ENCODE measurements at regions not wholly inside any gene's neighbourhood (a gene's known extent, or its start where the extent isn't known, plus 50 kb on each side); places are given as distances from the start of the nearest gene placed in this dataset.
"Not testable (repeated sequence)": the region's sequence is repeated elsewhere in the genome, so short reads cannot be mapped to it uniquely, and the experiment has no call there.

DNA sequence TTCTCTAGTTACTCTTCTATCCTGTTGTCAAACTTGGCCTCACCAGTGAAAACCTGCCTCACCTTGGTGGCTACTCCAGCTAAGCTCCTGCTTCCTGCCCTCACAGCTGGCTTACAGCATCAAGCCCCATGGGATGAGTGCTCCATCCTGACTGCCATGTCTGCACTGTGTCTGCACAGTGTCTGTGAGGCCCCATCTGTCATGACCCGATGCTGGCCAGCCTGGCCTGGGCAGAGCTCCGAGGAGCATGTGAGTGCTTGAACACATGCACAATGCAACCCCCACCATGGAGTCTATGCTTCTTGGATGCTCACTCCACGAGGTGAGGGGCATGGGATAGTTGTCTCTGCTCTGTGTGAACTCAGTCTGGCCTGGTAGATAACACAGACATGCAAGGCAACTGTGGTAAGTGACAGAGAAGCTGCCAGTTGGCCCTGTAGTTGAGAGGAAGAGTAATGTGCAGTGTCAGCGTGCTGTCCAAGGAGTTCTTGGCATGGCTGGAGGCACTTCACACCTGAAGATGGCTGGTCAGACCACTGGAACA lies 207.1 kb upstream of the ZNF32 start:
- no peak for DNase-seq (ENCODE audit: low read depth)

DNA sequence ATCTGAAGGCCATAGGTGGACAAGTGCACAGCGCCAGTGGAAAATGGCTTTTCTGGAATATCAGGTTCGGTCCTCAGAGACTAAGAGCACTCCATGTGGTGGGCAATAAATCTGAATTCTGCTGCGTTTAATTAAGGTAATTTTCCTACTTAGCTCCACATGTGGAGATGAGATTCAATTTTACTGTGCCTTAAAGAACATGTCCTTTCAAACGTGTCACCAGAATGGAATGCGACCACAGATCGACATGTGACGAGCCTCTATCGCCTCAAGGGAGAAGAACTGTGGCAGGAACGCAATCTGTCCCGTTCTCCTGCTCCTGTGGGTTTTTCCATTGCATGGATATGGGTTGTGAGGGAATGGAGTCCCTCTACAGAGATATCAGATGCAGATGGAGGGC lies 205.3 kb upstream of the ZNF32 start:
- no peak for DNase-seq (ENCODE audit: low read depth)

DNA sequence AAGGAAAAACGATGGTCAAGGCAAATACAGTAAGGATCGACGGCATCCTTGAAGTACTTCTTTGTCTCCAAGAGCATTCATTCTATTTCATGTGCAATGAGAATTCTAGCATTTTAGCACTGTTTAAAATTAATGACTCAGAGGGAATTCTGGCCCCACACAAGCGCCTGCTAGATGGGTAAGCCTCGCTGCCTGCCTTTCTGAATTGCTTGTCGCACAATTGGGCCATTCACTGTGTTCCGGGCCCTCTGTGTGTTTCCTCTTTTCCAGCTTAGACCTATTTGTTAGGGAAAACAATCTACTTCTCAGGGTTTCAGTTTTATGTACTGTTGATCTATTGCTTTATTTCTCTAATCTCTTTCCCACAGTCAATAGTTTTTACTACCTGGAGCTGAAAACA lies 204.7 kb upstream of the ZNF32 start:
- DNase-seq (ENCODE audit: low read depth) = no peak

DNA sequence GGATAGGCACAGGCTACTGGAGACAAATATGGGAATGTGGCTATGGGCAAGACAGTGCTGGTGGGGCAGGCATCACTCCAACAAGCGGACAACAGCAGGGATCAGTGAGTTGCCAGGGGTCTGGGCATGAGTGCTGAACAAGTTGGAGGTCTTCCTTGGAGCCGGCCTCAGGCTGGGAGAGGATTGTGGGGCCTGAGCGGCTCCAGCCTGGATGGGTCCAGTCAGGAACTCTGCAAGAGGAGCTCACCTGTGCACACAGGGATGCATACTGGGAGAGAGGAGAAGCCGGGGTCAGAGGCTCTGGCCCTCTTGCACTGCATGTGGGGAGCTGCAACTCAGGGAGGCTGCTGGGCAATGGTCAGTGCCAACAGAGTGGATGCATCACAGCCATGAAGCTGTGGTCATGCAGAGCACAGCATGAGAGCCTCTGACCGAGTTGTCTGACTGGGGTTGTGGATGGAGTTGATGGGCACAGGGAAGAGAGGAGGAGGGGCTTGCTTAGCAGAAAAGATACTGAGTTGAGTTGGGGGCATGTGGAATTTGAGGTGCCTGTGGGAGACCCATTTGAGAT lies 204.0 kb upstream of the ZNF32 start:
- DNase-seq (ENCODE audit: low read depth) = no peak

DNA sequence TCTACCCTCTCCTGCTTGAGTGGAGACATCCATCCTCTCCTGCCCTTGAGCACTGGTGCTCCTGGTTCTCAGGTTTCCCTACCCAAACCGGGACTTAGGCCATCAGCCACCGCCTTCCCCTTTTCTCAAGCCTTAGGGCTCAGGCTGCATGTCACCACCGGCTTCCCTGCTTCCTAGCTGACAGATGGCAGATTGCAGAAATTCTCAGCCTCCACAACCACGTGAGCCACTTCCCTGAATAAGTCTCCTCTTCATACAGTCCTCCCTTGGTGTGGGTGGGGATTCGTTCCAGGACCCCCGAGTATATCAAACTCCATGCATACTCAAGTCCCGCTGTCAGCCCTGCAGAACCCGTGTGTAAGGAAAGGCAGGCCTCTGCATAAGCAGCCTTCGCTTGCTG lies 203.5 kb upstream of the ZNF32 start:
- no peak for DNase-seq (ENCODE audit: low read depth)

DNA sequence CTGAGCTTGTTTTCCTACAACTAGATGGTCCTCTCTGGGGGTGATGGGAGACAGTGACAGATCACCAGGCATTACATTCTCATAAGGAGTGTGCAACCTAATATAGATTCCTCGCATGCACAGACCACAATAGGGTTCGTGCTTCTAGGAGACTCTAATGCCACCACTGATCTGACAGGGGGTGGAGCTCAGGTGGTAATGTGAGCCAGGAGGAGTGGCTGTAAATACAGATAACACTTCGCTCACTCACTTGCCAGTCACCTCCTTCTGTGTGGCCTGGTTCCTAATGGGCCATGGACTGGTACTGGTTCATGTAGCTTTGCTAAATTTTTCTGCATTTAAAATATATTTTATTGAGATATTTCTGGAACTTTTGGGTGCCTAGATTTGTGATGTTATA lies 202.3 kb upstream of the ZNF32 start:
- no peak for DNase-seq (ENCODE audit: low read depth)

DNA sequence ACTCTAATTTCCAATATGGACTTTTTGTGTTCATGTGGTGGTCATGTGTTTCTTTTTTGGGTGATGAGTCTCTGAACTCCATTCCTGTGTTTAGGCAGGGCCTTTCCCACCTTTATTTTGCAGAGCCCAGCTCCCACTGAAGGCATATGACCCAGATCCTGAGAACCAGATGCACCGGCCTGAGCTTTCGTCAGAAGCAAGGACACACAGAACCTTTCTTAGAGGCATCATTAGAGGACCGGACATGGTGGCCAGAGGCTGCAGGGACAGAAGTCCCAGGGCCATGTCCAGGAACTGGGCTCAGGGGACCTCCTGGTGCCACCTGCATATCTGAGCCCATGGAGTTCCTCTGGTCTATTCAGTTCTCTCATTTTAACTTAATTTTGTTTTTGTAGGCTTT lies 200.9 kb upstream of the ZNF32 start:
- no peak for DNase-seq (ENCODE audit: low read depth)

DNA sequence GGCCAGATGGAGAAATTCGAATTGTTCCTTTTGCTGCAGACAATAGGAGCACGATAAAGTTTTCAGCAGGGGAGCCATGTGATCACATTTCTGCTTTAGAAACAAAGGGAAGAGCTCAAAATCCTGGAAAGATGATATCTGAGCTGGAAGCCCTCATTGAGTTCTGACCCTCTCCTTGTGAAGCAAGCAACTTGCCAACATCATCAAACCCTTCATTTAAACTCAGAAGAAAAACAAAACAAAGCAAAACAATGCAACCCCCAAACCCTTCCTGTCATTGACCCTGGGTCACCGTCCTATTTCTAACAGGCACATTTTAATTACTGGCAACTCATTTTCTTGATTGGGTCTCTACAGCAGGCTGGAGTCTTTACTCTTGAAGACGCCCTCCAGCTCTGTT lies 198.3 kb upstream of the ZNF32 start:
- no peak for DNase-seq (ENCODE audit: low read depth)

DNA sequence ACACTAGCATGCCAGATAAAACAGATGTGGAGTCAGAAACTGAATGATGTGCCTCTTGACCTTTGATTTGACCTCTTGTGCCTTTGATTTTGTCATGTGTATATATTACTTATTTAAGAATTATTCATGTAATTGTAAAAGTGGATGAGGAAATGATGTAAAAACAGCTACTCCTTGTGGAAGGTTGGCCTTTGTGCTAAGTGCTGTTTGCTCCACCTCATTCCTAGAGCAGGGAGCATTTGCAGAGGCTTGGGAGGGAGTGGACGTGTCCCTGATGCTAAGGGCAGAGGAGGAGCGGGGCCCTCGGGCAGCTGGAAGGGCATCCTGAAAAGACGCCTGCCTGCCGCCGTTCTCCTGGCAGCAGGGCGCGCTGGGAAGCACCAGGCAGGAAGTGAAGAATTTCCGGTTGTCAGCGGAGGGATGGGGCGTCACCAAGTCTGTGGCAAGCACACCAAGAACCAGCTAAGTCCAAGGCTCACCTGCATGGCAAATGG lies 197.6 kb upstream of the ZNF32 start:
- no peak for DNase-seq (ENCODE audit: low read depth)

DNA sequence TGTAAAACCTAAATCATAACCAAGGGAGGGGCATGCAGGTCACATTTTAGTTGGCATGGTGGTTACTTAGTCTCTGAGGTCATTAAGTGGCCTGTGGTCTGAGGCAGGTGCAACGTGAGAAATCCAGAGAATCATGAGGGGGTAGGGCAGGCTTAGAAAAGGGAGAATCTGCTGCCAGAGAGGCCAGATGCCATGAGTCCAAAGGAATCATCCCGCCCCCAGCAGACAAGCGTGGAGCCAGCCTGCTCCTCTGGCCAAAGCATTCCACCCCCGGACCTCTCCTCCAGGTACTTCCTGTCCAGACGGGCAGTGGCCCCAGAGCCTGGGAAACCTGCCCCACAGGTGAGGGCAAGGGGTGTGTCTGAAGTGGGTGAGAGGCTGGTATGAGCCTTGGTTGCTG lies 196.4 kb upstream of the ZNF32 start:
- DNase-seq (ENCODE audit: low read depth) = no peak

DNA sequence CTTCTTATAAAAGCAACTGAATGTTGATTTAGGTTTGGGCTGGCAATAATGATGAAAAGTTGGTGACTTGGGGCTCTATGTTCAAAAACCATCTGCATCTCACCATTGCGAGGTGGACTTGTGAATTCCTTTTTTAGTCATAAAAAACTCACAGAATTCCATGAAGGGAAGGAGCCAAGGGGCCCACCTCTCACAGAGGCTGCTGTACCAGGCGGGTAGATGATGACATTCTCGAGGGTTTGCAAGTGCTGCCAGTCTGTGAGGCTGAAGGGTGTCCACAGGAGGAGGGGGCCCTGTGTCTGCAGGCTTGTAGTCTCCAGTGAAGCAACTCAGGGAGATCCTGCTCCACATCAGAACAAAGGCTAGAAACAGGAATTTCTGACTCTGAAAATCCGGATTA lies 195.5 kb upstream of the ZNF32 start:
- DNase-seq (ENCODE audit: low read depth) = no peak

DNA sequence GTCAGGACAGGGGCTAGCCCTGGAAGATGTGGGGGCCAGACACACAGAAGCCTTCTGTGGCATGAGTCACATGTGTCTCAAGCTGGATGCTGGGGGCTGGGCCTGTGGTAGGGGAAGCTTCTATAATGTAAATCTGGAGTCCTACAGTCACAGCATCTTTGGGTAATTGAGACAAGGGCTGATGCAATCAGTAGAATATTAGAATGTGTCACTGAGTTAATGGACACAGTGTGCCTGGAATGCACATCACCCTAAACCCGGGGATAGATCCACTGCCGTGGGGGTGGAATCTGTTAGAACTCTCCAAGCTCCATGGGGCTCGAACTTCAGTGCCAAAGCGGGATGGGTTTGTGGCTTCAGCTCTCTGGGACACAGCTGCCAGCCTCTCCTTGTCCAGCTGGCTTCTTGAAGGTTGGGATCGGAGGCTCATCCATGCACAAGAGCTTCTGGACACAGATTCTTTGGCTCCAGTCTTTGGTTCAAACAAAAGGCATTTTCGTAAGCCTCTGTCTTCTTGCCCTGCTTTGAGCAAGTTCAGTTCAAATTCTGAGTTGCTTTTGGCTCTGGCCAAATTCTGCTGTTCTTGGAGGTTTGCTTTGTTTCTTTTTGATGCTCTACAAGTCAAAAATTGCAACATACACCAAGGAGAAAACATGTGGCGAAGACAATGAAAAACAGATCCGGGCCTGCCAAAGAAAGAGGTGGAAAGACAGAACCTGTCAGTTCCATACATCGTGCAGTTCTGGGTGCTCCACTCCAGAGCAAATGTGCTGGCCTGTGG lies 194.8 kb upstream of the ZNF32 start:
- DNase-seq (ENCODE audit: low read depth) = no peak

DNA sequence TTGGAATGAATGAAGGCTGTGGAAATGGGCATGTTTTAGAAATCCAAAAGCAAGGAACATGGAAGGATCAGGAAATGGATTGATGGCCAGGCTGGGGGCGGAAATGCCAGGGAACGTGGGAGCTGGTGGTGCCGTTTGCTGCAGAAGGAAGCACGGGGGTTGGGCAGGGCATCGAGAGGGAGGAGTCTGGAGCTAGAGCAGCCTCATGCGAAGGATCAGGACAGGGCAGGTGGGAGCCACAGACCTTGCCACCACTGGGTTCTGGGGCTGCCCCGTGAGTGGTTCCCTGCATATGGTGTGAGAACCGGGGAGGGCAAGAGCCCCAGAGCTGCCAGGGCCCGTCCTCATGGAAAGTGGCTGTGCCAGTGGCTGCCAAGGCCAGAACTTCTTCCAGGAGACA lies 193.8 kb upstream of the ZNF32 start:
- no peak for DNase-seq (ENCODE audit: low read depth)

DNA sequence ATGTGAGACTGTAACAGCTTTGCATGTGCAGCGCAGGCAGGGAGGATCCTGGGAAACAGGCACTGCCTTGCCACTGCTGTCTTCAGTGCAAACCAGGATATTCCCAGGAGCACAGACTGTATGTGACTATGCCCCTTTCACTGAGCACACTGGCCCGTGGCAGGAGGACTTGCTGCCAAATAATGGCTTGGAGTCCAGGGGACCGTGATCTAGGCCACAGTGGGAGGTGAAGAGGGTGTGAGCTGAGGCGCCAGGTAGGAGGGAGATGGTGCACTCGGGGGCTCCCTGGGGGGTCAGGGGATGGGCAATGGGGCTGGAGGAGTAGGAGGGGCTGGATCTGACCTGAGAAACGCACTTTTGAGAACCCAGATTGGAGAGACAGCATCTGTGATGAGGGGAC lies 193.4 kb upstream of the ZNF32 start:
- DNase-seq (ENCODE audit: low read depth) = no peak

DNA sequence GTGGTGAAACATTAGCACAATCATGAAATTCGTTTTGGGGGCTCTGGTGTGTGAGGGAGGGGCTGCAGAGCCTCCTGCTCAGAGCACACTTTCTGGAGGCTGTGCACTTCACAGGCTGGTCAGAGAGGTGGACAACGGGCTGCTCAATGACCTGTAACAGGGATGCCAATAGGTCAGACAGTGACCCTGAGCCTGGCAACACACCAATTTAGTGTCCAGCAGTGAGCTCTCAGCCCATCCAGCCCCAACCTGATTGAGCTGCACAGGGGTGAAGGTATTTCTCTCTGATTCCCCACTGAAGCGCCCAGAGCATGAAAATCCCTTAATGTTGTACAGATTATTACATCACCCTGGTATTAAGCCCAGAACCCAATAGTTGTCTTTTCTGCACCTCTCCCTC lies 191.3 kb upstream of the ZNF32 start:
- no peak for DNase-seq (ENCODE audit: low read depth)

DNA sequence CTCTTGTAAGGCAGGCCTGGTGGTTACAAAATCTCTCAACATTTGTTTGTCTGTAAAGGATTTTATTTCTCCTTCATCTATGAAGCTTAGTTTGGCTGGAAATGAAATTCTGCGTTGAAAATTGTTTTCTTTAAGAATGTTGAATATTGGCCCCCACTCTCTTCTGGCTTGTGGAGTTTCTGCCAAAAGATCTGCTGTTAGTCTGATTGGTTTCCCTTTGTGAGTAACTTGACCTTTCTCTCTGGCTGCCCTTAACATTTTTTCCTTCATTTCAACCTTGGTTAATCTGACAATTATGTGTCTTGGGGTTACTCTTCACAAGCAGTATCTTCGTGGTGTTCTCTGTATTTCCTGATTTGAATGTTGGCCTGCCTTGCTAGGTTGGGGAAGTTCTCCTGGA lies 186.1 kb upstream of the ZNF32 start:
- DNase-seq (ENCODE audit: low read depth) = not testable (repeated sequence)

DNA sequence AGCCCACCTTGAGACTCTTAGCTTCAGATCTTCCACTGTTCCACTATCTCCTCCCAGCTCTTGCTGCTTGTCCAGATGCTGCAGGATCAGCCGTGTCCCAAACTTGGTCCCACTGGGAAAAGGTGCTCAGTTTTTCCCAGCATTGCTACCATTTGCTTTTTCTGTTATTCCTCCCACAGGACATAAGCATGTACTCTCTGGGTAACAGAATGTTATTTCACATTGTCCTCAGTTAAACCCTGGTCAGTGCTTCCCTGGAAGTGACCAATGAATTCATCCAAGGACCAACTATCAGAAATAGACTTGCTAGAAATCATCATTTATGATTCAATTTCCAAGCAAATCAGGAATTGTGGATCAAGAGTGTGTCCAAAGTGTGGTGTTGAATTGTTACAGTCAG lies 179.2 kb upstream of the ZNF32 start:
- DNase-seq (ENCODE audit: low read depth) = no peak

DNA sequence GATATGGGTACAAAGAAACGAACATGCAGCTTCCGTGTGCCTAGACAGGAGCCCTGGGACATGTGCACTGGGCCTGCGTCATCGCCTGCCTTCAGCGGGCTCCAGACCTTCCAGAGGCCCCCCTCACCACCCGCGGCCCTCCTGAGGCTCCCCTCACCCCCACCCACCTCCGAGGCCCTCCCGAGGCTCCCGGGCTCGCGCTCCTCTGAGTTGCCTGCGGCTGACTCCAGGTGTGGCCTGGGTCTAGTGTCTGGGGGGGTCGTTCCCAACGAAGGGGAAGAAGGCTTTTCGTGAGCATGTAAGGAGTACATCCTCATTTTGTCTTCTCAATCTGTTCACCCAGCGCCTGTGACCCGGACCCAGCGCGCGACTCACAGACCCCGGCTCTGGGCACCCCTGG lies 177.3 kb upstream of the ZNF32 start:
- no peak for DNase-seq (ENCODE audit: low read depth)

DNA sequence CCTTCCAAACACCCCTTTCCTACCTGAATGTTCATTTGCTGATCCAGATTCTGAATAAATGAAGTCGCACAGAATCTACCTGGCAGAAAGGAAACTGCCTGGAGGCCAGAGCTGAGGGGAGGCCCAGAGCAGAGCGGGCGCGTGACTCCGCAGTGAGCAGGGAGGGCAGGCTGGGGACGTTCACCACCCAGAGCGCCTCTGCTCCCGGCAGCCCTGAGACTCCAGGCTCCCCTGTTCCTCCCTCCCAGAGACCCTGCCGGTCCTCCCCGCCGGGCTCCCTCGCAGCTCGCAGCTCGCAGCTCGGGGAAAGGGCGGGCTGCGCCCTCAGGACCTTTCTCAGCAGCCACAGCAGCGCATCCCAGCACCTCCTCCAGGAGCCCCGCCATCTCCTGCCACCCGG lies 176.7 kb upstream of the ZNF32 start:
- no peak for DNase-seq (ENCODE audit: low read depth)

DNA sequence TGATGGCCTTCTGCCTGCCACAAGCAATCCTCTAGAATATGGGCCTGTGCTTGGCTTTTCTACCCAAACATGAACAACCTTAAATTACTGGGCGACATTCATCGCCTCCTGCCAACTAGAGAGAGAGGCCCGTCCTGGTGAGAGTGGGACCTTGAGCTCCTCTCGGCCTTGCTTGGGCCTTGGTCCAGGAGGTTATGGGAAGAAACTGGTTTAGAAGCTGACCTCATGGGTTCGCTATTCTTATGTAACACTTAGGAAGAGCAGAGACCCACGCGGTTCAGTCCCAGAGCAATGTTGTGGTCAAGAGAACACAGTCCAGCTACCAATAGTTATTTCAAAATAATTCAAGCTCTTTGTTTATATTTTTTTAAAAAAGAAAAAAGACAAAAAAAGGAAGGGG lies 176.3 kb upstream of the ZNF32 start:
- no peak for DNase-seq (ENCODE audit: low read depth)

DNA sequence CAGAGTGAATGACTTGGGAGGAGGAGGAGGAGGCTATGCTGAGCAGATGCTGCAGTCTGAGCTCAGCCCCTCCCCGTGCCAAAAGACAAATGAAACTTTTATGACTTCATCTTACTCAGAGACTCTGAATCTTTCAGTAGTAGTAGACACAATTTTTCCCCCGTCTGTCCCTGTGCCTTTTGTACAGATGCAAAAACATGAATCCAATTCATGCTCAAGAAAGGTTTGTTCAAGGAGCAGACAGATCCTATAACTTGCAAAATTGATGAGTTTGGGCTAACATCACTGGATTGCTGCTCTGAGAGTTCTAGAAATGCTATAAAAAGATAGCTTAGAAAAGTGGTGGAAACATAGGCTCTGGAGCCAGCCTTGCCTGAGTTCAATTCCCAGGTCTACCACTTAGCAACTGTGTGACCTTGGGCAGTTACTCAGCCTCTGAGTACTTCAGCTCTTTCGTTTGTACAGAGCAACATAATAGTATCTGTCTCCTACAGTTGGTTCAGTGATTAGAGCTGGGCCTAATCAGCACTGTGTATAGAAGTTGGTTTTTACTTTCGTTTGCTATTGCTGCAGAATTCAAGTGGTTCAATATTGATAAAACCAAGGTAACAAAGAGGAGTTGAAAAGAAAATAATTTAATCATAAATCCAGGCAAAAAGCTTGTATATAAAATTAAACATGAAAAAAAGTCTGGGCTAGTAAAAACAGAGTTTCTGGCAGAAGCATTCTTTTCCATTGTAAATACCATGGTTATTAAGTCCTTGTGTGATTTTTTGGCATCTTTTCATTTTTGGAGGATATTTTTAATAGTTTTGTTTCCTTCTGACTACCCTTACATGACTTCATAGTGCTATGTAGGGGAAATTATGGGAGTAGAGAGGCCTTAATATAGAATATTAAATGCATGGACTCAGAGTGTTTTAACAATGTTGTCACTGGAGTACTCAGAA lies 174.2 kb upstream of the ZNF32 start:
- no peak for DNase-seq (ENCODE audit: low read depth)

DNA sequence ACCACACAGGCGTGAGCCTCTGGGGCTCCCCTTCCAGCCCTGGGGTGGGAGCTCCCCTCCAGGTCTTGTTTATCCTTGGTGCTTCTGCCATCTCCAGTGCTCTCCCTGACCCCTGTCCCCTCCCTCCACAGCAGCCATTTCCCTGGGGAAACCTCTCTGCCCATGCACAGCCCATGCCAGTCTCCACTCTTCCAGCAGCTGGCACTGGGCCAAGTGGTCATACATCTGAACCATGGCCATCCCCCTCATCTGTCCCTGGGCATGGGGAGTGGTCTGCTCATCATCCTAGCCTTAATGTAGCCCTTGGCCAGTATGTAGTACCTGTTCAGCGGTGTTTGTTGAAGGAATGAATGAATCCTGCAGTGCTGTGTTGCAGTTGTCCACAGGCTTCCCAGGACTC lies 172.4 kb upstream of the ZNF32 start:
- DNase-seq (ENCODE audit: low read depth) = no peak
